Mesenteric fat pad (tissue), 1 donor: ENCODE measurements at regions not wholly inside any gene's neighbourhood (a gene's known extent, or its start where the extent isn't known, plus 50 kb on each side); places are given as distances from the start of the nearest gene placed in this dataset.
"Not testable (repeated sequence)": the region's sequence is repeated elsewhere in the genome, so short reads cannot be mapped to it uniquely, and the experiment has no call there.

Experiments used
- DNase-seq: peaks from one replicate; pipeline ENCODE4 v3.0.0-alpha.2; 2020; ENCODE audit warnings: low spot score
- donor health status: DM: yes; HTN: yes; CAD: no.

- not testable (repeated sequence) for DNase-seq
Observed at GRCh38 chr4:66931981-66932380, 613.3 kb downstream of the CENPC start.

- DNase-seq = no peak
Observed at GRCh38 chr4:66930206-66930605, 615.1 kb downstream of the CENPC start.

GRCh38 chr4:66929748-66930147 lies 615.6 kb downstream of the CENPC start:
- no peak for DNase-seq

GRCh38 chr4:66928881-66929280 lies 616.4 kb downstream of the CENPC start:
- not testable (repeated sequence) for DNase-seq

- no peak for DNase-seq
Observed at GRCh38 chr4:66927937-66928336, 617.4 kb downstream of the CENPC start.

- no peak for DNase-seq
Observed at GRCh38 chr4:66926687-66927086, 618.6 kb downstream of the CENPC start.

- DNase-seq = no peak
Observed at GRCh38 chr4:66923081-66923865, 622.0 kb downstream of the CENPC start.

- no peak for DNase-seq
Observed at GRCh38 chr4:66921433-66921832, 623.9 kb downstream of the CENPC start.

- DNase-seq = no peak
Observed at GRCh38 chr4:66920514-66920913, 624.8 kb downstream of the CENPC start.

- DNase-seq = no peak
Observed at GRCh38 chr4:66911880-66912279, 633.4 kb downstream of the CENPC start.

GRCh38 chr4:66906314-66906713 lies 639.0 kb downstream of the CENPC start:
- no peak for DNase-seq

GRCh38 chr4:66899422-66900065 lies 645.8 kb downstream of the CENPC start:
- DNase-seq = no peak

- DNase-seq = no peak
Observed at GRCh38 chr4:66893807-66894206, 651.5 kb downstream of the CENPC start.

GRCh38 chr4:66887061-66887460 lies 658.2 kb downstream of the CENPC start:
- no peak for DNase-seq

GRCh38 chr4:66885501-66886165 lies 659.7 kb downstream of the CENPC start:
- DNase-seq = no peak

GRCh38 chr4:66876946-66877345 lies 668.4 kb downstream of the CENPC start:
- no peak for DNase-seq

GRCh38 chr4:66872661-66873060 lies 672.6 kb downstream of the CENPC start:
- DNase-seq = no peak

GRCh38 chr4:66863481-66863880 lies 681.8 kb downstream of the CENPC start:
- no peak for DNase-seq

- DNase-seq = no peak
Observed at GRCh38 chr4:66855956-66856355, 689.3 kb downstream of the CENPC start.

GRCh38 chr4:66853845-66854244 lies 691.5 kb downstream of the CENPC start:
- no peak for DNase-seq

- DNase-seq = no peak
Observed at GRCh38 chr4:66852843-66853242, 692.5 kb downstream of the CENPC start.

- no peak for DNase-seq
Observed at GRCh38 chr4:66849596-66849995, 695.7 kb downstream of the CENPC start.
